HG03196 (cell line): ENCODE measurements at regions not wholly inside any gene's neighbourhood (a gene's known extent, or its start where the extent isn't known, plus 50 kb on each side); places are given as distances from the start of the nearest gene placed in this dataset.

Source experiments
- ATAC-seq: cut with Tn5 transposase; IDR thresholded peaks from one replicate; pipeline ENCODE4 v1.9.1; 2021; ENCODE audit not compliant: unreplicated experiment

DNA sequence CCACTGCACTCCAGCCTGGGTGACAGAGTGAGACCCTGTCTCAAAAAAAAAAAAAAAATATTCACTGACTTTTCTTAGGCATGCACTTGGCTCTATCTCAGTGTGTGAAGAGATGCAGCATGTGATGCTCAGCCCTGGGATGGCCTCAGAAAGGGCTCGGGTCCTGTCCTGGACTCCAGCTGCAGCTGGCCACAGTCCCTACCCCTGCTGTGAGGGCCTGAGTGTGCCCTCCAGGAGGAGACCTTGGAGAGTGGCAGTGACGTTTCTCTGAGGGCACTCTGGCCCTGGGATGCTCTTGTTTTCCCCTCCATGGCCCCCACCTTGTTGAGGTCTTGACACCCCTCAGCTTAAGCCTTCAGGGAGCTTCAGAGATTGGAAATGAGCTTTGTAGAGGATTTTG lies 81.9 kb upstream of the POU3F1 start:
- ATAC-seq: no peak

DNA sequence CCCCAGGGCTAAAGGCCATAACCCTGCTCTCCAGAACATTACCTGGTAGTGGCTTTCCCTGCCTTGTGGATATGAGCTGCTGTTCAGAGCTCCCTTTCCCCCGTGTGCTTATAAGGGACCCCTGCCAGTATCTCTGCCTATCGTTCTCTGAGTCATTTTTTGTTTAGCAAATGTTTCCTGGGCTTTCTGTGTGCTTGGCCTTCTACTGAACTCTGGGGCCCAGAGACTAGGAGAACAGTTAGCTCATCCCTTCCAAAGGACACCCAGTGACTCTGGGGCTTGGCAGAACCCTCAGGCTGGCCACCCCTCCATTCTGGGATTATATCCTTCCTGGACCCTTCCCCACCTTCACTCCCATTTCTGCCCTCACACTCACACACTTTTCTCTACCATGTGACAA lies 80.8 kb upstream of the POU3F1 start:
- ATAC-seq: no peak

DNA sequence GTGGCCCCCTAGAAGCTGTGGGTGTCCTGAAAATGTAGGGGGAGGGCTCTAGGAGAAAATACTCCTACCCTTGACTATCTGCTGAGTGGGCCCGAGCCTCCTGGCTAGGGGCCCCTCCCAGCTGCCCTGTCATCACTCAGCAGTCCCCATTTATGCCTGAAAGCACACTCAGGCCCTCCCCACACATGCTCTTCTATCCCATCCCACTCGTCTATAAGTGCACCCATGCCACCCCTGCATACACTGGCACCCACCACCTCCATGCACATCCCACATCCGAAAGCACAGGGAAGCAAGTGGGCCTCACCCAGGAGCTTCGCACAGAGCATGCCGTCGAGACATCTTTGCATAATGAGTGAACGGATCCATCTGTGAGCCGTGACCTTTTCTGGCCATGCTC lies 80.4 kb upstream of the POU3F1 start:
- ATAC-seq: no peak

DNA sequence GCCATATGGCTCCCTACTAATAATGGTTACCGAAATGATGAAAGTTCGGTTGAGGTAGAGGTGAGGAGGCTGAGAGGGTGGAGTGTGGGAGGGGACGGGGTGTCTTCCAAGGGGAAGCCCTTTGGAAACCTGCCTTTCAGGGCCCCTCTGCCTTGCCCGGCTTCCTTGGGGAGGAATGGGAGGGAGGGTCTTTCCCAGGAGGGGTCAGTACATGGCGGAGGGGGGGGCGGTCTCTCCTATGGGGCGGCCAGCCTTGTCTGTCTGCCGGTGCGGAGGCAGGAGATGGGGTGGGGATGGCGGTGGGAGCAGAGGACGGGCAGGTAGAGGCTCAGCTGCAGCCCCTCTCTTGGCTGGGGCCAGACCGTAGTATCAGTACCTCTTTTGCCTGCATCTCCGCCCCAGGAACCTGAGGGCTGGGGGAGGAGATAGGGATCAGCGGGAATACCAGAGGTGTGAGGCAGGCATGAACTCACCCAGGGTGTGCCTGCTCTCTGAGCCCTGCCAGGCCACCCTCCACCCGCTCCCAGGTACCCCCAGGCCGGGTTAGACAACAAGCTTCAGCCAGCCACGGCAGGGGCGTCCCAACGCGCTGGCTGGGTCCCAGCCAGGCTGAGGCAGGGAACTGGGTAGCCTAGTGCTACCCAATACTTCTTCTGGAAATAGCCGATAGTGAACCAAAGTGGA lies 79.4 kb upstream of the POU3F1 start:
- no peak for ATAC-seq

DNA sequence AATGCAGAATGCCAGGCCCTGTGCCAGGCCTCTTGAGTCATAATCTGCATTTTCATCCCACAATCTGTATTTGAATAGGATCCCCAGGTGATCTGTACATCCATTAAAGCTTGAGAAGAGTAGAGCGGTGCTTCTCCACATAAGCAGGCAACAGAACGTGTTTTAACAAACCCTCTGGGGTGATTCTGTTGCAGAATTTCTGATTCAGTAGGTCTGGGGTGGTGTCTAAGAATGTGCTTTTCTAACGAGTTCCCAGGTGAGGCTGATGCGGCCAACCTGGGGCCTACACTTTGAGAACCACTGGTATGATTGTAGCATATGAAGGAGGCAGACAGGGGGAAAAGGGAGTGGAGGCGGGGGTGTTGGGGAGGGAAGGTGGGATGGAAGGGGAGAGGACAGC lies 78.4 kb upstream of the POU3F1 start:
- no peak for ATAC-seq

DNA sequence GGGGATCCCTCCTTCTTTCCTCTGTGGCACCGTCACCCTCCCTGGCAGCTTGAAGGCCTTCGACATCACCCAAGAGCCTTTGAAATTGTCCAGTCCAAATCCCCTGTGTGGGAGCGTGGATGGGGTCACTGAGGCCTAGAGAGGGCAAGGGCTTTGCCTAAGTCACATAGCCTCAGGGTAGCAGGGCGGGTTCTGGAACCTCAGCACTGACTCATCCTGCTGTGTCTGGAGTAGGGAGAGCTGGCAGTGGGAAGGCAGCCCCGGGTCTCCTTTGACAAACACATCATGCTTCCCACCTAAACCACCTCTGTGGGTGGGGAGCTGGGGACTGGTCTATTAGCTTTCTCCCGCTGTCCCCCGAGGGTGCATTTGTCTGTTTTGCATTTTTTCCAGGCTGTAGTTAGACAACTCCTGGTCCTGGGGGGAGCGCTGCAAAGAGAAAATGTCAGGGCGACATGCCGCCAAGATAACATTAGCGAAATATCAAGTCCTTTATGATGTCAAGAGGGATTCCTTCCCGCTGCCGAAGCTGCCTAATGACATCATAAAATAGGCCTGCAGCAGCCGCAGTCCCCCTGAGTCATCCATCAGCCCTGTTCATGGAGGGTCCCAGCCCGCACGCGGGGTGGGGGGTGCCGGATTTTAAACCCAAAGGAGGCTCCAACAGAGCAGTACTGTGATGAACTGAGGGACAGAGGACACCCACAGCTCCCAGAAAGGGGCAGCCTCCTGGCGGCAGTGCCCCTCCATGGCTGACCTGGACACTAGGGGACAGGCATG lies 77.0 kb upstream of the POU3F1 start:
- ATAC-seq: no peak

DNA sequence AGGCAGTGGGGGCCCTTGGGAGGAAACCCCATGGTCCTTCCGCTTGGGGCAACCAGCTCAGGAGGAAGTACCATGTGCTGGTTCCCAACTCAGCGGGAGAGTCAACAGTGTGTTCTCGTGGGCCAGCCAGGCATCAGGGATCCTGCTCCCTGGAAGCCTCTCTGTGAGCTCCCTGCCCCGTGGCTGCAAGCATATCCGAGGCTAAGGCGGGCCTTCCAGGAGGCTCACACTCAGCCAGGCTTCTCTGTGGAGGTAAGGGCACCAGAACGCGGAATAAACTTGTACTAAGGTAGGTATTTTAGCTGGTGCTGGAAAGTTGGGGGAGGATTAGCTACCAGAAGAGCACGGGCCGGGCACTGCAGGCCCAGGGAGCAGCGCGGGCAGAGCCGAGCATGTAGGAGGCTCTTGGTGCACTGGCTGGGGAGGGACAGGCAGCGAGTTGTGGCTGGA lies 74.7 kb upstream of the POU3F1 start:
- no peak for ATAC-seq

DNA sequence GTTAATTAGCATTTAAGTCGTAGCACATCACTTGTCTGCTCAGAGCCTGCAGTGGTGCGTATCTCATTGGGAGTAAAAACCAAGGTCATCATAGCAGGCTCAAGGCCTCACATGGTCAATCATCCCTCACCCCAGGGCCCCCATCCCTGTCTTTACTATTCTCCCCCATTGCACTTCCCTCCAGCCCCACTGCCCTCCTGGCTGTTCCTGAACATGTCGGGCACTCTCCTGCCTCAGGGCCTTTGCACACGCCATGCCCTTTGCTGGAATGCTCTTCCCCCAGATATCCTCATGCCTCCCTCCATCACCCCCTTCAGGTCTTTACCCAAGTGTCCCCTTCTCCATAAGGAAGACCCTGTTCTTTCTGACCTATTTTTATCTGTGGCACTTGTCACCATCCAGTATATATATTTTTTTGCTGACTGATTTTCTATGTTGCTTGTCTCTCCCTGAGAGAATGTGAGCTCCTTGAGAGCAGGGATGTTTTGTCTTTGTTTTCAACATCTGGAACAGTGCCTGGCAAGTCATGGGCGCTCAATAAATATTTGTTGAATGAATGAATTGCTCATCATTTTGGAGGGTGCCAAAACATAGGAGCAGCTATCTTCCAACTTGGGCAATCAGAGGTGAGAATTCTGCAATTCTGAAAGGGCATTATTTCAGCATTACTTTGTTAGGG lies 74.1 kb upstream of the POU3F1 start:
- ATAC-seq: no peak

DNA sequence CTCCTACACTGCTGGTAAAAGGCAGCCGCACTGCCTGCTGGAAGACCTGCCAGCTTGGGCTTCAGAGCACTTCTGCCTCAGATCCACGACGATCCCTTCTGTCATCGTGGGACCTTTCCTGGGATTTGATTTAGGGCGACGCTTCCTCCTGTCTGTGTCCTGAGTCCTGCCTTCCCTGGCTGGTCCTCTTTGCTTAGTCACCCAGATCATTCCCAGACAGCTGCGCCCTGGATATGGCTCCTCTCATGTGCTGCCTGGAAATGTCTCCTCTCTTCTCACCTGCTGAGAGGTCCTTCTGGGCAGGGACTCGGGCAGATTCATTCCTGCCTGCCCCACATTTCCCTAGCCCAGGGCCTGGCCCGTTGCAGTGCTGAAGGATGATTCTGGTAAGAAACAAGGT lies 72.4 kb upstream of the POU3F1 start:
- ATAC-seq: no peak

DNA sequence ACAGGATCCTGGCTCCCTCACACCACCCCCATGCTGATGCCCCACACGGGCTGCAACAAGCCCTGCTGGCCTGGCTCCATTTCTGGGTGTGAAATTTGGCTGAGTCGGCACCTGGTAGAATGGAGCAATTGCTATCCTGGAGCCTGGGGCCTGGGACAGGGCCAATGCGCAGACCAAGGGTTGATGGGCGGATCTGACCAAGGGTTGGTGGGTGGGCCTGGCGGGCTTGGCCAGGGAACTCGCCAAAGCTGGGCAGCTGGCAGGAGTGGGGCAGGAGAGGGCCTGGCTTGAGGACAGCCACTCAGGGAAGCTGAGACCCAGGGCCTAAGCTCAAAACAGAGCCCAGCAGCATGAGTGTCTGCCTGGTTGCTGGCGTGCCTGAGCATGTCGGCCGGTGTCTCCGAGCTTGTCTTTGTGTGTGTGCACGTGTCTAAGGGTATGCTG lies 70.9 kb upstream of the POU3F1 start:
- ATAC-seq: no peak

DNA sequence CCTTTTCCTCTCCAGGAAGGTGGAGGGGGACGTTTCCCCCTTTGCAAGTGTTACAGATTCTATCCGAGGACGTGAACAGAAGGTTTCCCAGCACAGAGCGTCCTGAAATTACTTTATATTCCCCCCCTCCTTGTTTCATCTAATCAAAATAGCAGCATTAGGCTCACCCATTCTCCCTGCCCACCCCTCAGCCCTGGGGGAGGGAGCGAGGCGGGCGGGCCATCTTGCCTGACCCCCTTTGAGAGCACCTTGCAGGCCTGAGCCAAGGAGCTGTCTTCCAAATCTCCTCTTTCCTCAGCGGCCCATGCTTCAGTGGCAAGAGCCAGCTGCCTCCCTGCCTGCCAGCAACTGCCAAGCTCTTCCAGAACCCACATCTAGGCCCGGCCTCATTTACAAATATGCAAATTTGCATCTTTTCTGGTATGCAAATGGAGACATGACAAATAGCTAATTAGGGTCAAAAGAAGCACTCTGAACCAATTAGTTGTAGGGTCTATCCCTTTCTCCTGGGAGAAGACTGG lies 69.1 kb upstream of the POU3F1 start:
- ATAC-seq: no peak

DNA sequence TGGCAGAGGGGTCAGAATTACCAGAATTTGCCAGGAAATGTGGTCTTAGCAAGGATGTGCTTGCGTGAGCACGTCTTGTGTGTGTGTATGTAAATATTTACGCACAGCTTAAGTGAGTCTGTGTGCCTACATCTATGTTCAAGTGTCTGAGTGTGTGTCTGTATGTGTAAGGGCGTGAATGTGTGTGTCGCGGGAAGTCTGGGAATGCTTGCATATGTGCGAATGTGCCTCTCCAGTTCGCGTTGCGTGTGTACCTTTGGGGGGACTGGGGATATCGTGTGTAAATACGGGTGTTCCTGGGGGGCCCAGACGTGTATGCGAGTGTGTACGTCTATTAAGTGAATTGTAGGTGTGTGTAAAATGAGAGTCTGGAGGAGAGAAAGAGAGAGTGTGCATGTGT lies 68.6 kb upstream of the POU3F1 start:
- ATAC-seq: no peak

DNA sequence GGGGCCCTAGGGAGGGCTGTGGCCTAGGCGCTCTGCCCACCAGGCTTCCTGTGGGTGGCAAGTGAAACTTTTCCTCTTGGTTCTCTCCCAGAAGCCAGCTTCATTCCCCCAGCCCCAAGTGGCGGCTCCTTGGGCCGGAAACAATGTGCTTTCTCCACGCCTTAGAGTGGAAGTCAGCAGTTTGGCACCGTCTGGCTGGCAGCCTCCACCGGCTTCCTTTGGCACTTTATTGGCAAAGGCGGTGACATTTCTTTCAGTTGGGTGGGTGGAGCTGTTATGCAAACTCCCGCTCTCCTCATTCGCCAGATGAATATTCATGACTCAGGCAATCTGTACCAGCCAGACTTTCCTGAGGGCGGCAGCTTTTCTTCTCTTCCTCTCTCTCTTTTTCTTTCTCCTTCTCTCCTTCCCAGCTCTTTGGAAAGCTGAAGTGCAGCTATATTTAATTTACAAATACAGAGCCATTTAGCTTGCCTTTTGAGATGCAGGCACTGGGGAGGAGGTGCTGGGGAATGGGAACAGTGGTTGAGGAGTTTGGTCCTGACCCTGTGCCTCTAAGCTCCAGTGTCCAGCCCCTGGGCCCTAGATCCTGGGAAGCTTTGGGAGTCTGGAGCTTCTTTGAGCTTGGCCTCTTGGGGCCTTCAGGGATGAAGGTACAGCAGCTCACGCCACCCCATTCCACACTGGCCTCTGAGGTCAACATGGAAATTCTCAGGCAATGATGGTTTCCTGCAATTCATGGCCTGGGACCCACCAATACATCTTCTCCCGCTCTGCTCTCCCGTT lies 67.8 kb upstream of the POU3F1 start:
- ATAC-seq: no peak

DNA sequence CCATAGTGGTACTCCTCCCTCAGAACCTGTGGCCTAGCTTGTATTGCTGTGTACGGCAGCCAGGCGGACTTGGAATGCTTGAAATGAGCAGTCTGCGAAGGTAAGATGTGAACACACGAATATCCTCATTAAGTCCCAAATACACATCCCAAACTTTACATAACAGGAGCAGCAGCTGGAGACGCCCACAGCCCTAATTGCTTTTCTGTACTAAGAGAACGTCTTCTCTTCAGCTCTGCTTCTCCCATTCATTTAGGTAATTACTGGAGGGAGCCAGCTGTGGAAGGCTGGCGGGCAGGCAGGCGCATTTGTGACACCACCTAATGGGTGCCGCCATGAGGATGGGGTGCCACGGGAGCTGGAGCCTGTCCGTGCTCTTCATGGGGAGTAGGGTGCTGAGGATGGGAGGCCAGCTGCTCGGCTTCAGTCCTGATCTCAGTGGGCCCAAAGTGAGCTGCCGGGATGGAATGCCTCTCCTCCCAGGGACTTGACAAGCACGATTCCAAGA lies 66.6 kb upstream of the POU3F1 start:
- no peak for ATAC-seq

DNA sequence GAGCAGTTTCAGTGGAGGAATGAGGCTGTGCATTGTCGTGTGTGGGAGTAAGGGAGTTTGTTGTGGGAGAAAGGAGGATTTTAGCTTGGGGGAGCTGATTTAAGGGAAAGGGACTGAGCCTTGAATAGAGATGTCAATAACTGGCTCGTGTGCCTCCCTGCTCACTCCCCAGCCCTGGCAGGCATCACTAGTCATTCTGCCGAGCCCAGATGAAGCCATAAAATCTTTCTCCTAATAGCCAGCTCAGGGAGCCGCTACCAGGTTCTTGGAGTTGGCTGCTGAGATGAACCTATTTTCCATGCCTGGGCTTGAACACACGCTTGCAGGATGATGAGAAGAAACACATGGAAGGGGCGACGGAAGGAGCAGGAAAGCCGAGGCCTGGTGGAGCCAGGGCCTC lies 65.0 kb upstream of the POU3F1 start:
- no peak for ATAC-seq

DNA sequence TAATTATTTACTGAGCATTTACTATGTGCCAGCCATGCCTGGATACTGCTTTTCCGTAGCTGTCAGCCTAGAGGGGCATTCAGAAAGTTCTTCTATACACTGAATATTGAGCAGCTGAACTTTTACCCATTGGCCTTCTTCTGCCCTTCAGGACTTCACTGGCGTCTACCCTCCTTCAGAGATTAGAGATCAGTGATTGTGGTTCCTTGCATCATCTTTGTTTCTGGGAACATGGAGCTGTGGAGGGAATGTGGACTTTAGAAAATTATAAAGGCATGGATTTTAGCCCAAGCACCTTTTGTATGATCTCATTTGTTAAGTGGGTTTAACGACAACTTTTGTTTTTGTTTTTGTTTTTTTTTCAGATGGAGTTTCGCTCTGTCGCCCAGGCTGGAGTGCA lies 58.7 kb upstream of the POU3F1 start:
- no peak for ATAC-seq

DNA sequence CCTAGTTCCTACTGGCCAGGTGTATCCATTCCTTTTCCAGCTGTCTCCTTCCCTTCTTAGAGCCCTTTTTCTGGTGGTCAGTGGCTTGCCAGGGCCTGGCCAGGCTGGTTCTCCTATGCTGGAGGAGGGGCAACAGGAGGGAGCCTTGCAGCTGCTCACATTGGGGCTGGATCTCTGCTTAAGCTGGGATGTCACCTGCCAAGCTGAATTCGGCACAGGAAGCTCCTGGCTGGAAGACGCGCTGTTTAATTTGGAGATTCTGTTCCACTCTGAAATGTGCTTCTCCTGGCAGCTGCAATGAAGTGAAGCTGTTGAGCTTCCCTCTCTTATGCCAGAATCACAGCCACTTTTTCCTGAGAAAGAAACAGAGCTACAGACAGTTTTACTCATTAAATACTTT lies 56.0 kb upstream of the POU3F1 start:
- no peak for ATAC-seq

DNA sequence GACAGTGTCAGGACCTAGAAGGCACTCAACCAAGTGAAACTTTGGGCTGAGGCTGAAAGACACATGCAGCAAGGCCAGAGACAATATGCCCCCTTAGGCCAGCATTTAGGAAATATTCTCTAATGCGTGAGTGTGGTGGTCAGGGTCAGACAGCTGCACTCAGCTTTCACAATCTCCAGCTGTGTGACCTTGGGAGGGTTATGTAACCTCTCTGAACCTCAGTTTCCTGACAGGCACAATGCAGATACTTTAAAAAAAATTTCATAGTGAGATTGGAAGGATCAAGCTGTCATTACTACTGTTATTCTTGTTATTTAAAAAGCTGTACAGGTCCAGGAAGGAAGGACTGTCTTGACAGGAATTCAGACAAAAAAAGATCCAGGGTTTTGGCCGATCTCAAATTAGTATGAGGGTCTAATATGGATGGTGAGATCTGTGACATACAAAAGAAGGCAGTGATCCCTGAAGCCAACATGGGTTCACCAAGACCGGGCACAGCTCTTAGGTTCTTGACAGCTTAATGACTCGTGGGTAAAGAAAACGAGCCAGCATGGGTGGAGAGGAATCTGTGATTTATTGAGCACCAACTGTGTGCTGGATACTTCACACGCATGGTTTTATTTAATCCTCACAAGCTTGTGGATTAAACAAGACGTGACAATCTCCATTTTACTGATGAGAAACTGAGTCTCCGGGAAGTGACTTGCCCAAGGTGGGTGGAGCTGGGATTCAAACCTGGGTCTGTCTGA lies 54.6 kb upstream of the POU3F1 start:
- ATAC-seq: no peak

DNA sequence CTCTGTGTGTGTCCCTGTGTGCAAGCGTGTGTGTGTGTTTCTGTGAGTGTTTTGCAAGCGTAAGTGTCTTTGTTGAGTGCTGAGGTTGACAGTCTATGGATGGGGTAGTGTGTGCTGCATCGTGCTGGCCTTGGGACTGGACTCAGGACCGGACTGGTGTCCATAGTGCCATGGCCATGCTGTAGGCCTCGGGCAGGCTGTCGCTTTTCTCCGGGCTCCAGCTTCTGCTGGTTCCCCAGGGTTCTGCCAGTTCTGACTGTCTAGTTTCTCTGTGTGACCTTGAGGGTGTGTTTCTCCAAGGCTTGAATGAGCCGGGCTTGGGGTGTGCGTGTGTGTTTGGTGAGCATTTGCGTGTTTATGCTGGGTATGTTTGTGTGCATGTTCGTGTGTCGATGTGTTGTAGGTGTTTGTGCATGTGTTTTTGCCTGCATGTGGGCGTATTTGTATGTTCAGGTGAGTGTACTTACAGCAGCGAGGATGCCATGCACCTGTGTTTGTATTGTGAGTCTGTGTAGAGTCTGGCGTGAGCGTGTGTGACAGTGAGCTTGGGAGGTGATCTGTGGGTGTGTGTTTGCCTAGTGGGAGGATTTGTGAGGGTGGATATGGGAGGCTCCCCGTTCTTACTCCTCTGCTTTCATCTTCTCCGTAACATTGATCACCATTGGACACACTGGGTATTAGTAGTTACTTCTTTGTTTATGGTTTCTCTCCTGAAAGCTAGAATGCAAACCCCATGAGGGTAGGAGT lies 51.7 kb upstream of the POU3F1 start:
- no peak for ATAC-seq
